Lower lobe of right lung (tissue), 2 donors: ENCODE measurements at regions not wholly inside any gene's neighbourhood (a gene's known extent, or its start where the extent isn't known, plus 50 kb on each side); places are given as distances from the start of the nearest gene placed in this dataset.

ENCODE experiments used
- ATAC-seq, 2 donors: fragments of 200-7000 bp; cut with Tn5 transposase; one replicate each; pipeline ENCODE4 v1.9.1; 2020 to 2022; ENCODE audit warnings: mild to moderate bottlenecking in 2 of 2, moderate library complexity in 2 of 2
- DNase-seq: peaks from one replicate; pipeline ENCODE4 v3.0.0-alpha.2; 2020
- H3K27ac ChIP-seq: fragments of 200-600 bp; one replicate; pipeline ENCODE4 v1.8.0; 2022
- H3K27me3 ChIP-seq: fragments of 200-600 bp; one replicate; pipeline ENCODE4 v1.8.0; 2022; ENCODE audit warnings: low read depth
- H3K36me3 ChIP-seq: fragments of 200-600 bp; one replicate; pipeline ENCODE4 v1.8.0; 2022; ENCODE audit warnings: mild to moderate bottlenecking
- H3K4me1 ChIP-seq: fragments of 200-600 bp; one replicate; pipeline ENCODE4 v1.8.0; 2022
- H3K4me3 ChIP-seq: fragments of 200-600 bp; one replicate; pipeline ENCODE4 v1.8.0; 2022; ENCODE audit warnings: mild to moderate bottlenecking
- H3K9me3 ChIP-seq: fragments of 200-600 bp; one replicate; pipeline ENCODE4 v1.8.0; 2022
- intact Hi-C: fragments of 100-400 bp; cut with DNase I; formaldehyde crosslinking; loops from one replicate; pipeline ENCODE4 v1.11.0; 2022
- TF ChIP-seq, protein P1 (sequence below): fragments of 200-600 bp; IDR thresholded peaks from one replicate; pipeline ENCODE4 v1.8.0; 2022; ENCODE audit warnings: antibody characterized with exemption, mild to moderate bottlenecking
- donor health status: DM: no; HTN: yes; CAD: no; lungs with severe emphysema.

- Histone ChIP-seq H3K4me3 (no peak overlapping the region), H3K4me1 (no peaks in the 10 kb centered on the region), H3K36me3 (no peaks in the 10 kb centered on the region), H3K27ac (no peak overlapping the region), H3K9me3 (no peaks in the 10 kb centered on the region), H3K27me3 (no peaks in the 10 kb centered on the region)
- TF ChIP-seq, protein P1, sequence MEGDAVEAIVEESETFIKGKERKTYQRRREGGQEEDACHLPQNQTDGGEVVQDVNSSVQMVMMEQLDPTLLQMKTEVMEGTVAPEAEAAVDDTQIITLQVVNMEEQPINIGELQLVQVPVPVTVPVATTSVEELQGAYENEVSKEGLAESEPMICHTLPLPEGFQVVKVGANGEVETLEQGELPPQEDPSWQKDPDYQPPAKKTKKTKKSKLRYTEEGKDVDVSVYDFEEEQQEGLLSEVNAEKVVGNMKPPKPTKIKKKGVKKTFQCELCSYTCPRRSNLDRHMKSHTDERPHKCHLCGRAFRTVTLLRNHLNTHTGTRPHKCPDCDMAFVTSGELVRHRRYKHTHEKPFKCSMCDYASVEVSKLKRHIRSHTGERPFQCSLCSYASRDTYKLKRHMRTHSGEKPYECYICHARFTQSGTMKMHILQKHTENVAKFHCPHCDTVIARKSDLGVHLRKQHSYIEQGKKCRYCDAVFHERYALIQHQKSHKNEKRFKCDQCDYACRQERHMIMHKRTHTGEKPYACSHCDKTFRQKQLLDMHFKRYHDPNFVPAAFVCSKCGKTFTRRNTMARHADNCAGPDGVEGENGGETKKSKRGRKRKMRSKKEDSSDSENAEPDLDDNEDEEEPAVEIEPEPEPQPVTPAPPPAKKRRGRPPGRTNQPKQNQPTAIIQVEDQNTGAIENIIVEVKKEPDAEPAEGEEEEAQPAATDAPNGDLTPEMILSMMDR = no peak
- intact Hi-C loops = no loop called here
- ATAC-seq = no peak
- no peak for DNase-seq
Observed at GRCh38 chr12:78338054-78338785, 507.5 kb downstream of the NAV3 start.

DNA sequence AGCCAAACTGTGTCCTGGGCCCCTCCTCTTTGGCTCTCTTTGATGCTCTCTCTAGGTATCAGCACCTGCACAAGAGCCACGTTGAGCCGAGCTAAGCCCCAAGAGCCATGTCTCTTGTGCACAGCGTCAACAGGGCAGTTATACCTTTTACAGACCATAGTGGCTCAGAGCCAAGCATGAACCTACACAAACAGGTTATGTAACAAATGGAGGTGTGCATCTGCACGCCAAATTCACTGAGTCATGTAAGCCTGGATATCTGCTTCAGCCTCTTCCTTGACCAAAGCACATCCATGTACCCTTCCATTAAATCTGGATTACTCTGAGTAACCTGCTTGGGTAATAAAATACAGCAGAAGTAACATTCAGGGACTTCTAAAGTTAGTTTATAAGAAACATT is 509.7 kb downstream of the NAV3 start:
- Histone ChIP-seq H3K9me3 (peaks cover 6% of the 10 kb centered on the region), H3K36me3 (no peaks in the 10 kb centered on the region), H3K4me1 (no peaks in the 10 kb centered on the region), H3K27me3 (no peaks in the 10 kb centered on the region), H3K27ac (no peak overlapping the region), H3K4me3 (no peak overlapping the region)
- ATAC-seq = no peak
- TF ChIP-seq, protein P1 = no peak
- DNase-seq = no peak
- intact Hi-C loops = no loop called here

DNA sequence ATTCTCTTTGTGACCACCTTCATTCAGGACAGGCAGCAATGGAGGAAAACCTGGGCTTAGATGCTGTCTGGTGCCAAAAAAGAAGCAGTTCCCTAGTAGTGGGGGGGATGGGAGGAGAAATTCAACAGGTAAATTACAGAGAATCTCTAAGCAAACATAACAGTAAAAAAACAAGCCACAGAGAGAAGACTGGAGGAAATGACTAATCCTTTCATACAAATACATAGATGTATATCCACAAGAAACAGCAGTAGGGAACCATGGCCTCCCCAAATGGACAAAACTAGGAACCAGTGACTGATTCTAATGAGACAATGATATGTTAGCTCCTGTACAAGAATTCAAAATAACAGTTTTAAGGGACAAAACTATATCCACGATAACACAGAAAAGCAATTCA is 513.0 kb downstream of the NAV3 start:
- TF ChIP-seq, protein P1 = no peak
- no peaks in the 10 kb centered on the region for H3K27me3 ChIP-seq
- ATAC-seq (no peak), DNase-seq (no peak)
- no peaks in the 10 kb centered on the region for H3K4me1 ChIP-seq
- no peak overlapping the region for H3K4me3 ChIP-seq
- intact Hi-C loops = no loop called here
- H3K9me3 ChIP-seq = peaks cover 6% of the 10 kb centered on the region
- no peaks in the 10 kb centered on the region for H3K36me3 ChIP-seq
- H3K27ac ChIP-seq = no peak overlapping the region

- ATAC-seq = no peak
- Histone ChIP-seq H3K27me3 (no peaks in the 10 kb centered on the region), H3K4me3 (no peak overlapping the region), H3K9me3 (no peaks in the 10 kb centered on the region), H3K27ac (no peak overlapping the region), H3K4me1 (no peaks in the 10 kb centered on the region), H3K36me3 (no peaks in the 10 kb centered on the region)
- intact Hi-C loops = no loop called here
- TF ChIP-seq, protein P1 = no peak
- DNase-seq = no peak
Observed at GRCh38 chr12:78359520-78359919, 505.1 kb upstream of the SYT1 start.

- H3K4me1 ChIP-seq = no peaks in the 10 kb centered on the region
- DNase-seq (no peak), ATAC-seq (no peak)
- no peak overlapping the region for H3K4me3 ChIP-seq
- H3K27ac ChIP-seq = no peak overlapping the region
- TF ChIP-seq, protein P1 = no peak
- intact Hi-C loops = no loop called here
- no peaks in the 10 kb centered on the region for H3K36me3 ChIP-seq
- no peaks in the 10 kb centered on the region for H3K9me3 ChIP-seq
- H3K27me3 ChIP-seq = no peaks in the 10 kb centered on the region
Observed at GRCh38 chr12:78361683-78362082, 502.9 kb upstream of the SYT1 start.
